ENCODE measurements at regions not wholly inside any gene's neighbourhood (a gene's known extent, or its start where the extent isn't known, plus 50 kb on each side); places are given as distances from the start of the nearest gene placed in this dataset.
"Not testable (repeated sequence)": the region's sequence is repeated elsewhere in the genome, so short reads cannot be mapped to it uniquely, and the experiment has no call there.

DNA sequence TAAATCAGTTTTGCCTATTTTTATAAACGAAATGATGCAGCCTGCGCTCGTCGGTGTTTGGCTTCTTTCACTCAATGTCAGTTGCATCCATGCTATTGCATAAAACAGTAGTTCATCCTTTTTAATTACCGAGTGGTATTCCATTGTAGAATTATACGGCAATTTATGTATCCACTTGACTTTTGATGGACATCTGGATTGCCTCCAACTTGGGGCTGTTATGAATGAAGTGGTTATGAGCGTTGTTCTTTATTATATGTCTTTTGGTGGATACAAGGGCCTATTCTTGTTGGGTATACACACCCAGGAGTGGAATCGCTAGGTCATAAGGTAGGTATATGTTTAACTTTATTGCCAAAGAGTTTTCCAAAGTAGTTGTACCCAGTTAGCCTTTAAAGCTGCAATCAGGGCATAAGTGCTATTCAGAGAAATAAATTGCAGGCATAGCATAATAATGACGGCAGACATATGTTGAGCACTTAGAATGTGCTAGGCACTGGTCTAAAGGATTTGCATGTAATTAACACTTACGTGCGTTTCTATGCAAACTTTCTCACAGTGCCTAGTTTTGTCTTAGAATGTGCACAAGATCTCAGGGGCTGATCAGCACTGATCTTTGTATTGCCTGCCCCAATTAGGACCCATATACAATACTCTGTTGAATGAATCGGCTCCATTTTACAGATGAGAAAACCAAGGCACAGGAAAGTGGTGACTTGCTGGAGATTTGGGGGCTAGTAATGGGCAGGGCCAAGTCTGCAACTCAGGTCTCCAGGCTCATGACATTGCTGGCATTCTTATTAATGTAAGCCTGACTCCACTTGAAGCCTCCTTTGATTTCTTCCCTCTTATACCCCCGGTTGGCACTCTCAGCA, 407.0 kb downstream of the BCOR start:
- no peak for DNase-seq (ENCODE audit: low read depth, low spot score)

DNA sequence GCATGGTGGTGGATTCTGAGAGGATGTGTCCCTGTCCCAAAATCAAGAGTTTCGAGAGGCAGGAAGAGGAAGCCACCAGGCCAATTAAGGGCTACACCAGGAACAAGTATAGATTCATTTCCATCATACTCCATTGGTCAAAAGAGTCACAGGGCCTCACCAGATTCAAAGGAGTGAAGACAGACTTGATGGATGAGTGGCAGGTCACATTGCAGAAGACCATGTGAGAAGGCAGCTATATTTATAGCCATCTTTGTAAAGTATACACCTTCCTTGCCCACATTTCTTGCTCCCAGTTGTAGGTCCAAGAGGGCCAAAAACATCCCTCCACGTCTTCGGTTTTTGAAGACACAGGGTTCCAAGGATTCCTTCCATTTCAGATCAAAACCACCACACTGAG, 406.0 kb downstream of the BCOR start:
- DNase-seq (ENCODE audit: low read depth, low spot score) = no peak

DNA sequence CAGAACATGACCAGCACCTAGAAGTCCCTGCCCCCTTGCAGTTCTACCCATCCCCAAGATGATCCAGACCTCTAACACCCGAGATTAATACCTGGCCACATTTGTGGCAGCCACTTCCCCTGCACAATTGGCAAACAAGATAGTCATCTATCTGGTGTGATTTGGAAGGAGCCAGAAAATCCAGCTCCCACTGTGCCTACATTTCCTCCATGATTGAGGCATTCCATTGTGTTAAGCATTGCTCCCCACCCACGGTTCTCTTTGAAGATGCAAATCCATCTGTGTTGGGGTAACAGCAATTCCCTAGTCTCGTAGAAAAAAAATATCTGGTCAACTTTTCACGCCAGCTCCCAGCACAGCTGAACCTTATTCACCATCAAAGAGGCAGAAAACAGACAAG, 405.0 kb downstream of the BCOR start:
- no peak for DNase-seq (ENCODE audit: low read depth, low spot score)

DNA sequence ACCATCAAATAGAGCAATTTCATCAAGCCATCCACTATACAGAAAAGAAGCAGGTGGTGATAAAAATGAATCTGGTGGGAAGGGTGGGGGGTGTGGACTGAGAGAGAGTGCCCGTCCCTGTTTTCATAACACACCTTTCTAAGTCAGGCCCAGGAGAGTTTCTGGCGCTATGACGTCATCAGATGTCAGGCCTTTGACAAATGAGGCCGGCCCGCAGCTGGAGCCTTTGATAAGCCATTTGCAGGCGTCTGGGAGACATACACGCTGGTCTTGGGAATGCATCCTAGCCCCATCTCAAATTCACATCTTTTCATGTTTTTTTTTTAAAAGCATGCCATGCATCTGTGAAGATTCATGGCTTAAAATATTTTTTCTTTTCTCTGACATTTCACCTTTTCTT, 404.5 kb downstream of the BCOR start:
- DNase-seq (ENCODE audit: low read depth, low spot score) = no peak

DNA sequence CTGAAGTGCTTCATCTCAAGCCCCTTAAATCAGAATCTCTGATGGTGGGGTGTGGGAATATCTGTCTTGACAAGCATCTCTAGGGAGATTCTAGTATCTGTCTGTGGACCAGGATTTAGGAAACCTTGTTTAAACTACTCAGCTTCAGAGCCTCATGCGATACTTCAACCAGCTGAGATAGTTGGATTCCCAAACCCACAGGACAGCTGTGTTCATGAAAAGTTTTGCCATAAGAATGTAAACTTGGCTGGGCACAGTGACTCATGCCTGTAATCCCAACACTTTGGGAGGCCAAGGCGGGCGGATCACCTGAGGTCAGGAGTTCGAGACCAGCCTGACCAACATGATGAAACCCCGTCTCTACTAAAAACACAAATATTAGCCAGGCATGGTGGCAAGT, 395.1 kb downstream of the BCOR start:
- not testable (repeated sequence) for DNase-seq (ENCODE audit: low read depth, low spot score)

DNA sequence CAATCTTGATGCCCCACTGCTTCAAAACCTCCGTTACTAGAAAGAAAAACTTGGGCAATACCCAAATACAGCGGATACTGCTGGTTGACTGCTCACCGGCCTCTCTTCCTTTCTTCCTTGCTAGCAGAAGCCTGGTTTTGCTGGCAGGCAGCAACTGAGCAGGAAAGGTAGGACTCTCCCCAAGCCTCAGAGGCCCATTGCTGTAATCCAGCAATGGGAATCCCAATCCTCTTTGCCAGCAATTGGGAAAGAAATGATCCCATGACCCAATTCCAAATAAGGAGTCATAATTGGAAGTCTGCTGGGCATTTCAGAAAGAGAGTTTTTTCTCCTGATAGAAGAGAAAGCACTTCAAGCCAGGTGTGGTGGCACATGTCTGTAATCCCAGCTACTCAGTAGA, 394.5 kb downstream of the BCOR start:
- DNase-seq (ENCODE audit: low read depth, low spot score) = no peak

DNA sequence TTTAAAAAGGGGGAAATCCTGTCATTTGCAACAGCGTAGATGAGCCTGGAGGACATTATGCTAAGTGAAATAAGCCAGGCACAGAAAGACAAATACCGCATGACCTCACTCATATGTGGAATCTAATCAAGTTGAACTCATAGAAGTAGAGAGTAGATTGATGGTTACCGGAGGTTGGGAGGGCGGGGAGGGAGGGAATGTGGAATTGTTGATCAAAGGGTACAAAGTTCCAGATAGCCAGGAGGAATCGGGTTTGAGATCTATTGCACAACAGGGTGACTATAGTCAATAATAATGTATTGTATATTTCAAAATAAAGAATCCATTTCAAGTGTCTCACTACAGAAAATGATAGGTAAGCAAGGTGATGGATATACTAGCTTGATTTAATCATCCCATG, 393.2 kb downstream of the BCOR start:
- DNase-seq (ENCODE audit: low read depth, low spot score) = no peak

DNA sequence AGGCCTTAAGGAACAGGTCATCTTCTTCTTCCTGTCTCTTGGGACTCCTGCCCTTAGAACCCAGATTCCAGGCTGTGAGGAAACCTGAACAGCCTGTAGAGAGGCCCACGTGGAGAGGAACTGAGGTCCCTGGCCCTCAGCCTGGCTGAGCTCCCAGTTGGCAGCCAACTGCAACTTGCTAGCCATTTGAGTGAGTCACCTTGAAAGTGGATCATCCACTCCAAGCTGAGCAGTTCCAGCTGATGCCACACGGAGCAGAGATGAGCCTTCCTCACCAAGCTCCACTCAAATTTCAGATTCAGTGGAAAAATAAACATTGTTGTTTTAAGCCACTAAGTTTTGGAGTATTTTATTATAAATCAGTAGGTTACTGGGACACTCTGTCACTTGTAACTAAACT, 392.5 kb downstream of the BCOR start:
- peak; percentile 87 for DNase-seq (ENCODE audit: low read depth, low spot score)

DNA sequence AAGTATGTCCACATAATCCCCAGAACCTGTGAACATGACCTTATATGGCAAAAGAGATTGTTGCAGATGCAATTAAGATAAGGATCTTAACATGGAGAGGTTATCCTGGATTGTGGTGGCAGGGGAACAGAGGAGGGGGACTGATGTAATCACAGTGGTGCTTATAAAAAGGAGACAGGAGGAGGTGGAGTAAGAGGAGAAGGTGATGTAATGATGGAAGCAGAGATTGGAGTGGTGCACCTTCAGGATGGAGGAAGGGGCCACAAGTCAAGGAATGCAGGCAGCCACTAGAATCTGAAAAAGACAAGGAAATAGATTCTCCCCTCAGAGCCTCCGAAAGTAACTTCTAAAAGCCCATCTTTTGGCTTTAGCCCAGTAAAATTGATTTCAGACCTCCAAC, 388.4 kb downstream of the BCOR start:
- no peak for DNase-seq (ENCODE audit: low read depth, low spot score)

DNA sequence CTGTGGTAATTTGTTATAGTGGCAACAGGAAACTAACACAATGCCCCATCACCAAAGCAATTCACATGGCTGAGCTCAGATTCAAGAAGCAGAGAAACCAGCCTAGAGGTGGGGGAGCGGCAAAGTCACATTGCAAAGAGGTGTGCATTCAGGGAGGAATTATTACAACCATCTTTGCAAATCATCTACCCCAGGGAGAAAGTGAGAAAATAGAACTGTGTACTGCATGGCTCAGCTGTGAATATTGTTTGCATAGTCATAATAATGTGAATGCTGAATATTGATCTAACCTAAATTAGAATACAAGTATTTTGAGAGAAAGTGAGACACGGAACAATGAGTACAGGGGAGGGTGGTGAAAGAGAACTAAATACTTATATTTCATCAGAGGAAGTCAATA, 387.9 kb downstream of the BCOR start:
- no peak for DNase-seq (ENCODE audit: low read depth, low spot score)

DNA sequence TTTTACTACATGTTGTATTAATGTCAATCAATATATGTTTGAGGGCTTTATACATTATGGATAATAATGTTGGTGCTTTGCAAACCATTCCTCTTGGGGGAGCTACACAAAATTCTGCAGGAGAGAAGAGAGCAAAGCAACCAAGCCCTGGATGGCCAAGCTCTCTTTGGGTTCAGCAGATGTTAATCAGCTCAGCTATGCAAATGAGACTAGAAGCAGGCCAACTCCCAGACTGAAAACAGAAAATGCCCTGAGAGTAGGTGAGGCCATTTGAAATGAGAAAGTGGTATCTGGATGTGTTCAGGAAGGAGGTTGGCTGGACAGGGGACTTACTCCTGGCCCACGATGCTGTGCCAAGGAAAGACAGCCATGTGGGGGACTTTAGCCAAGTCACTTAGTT, 387.0 kb downstream of the BCOR start:
- no peak for DNase-seq (ENCODE audit: low read depth, low spot score)

DNA sequence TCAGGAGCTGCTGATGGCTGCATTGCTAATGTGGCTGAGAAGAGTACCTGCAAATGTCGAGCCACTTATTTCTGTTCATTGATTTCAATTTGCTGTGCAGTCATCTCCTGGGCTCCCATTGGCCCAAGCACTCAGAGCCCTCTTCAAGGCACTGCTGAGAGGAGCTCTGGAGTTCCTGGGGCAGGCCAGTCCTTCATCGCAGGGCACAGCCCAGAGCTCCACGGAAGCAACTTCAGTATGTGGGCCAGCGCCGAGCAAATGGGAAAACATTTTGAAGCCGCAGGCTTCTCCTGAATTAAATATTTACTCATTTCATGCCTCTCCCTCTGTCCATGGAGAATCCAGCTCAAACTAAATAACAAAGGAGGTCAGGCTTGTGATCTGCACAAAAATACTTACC, 383.3 kb downstream of the BCOR start:
- no peak for DNase-seq (ENCODE audit: low read depth, low spot score)

DNA sequence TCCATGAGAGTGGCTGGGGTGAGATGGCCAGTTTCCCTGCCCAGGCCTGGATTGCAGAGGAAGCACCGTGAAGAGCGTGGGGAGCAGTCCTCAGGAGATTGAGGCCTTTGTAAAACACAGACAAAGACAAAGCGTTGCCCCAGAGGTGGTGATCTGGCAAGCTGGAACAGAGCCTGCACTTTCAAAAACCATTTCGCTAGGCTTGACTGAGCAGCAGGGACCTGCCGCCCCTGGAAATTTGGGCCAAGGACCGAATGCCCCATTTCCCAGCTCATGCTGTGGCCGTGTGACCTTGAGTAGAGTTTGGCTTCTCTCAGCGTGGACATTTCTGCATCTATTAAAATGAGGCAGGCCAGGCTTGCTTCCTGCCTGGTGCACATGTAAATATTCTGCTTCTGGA, 381.4 kb downstream of the BCOR start:
- no peak for DNase-seq (ENCODE audit: low read depth, low spot score)

DNA sequence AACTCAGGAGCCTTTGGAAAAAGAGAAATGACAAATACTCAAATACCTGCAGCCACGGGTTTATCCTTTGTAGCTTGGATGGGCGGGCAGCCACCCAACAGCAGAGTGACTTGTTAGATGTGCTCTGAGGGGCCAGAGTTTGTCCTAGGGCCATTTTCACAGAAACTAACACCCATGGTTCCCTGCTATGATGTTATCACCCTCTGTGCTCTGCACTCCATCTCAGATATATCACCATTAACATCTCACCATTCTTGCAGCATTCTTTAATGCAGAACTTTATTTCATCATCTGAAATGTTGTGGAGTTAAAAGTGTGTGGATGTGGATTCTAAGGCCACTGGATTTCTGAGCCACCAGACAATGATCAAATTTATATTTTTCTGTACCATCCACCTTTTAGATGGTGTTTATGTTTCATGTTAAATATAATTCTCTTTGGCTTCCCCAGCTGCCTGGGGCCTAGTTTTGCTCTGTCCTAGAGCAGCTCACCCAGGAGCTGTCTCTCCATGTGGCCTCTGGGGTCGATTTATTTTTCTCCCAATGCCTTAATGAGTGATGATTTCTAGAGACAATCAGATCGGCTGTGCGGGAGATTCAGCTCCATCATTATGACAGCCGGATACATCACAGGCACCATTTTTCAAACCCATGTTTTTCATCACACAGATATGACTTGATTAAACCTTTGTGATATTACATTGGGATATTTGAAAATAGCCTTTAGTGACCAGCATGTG, 380.8 kb downstream of the BCOR start:
- DNase-seq (ENCODE audit: low read depth, low spot score) = no peak

DNA sequence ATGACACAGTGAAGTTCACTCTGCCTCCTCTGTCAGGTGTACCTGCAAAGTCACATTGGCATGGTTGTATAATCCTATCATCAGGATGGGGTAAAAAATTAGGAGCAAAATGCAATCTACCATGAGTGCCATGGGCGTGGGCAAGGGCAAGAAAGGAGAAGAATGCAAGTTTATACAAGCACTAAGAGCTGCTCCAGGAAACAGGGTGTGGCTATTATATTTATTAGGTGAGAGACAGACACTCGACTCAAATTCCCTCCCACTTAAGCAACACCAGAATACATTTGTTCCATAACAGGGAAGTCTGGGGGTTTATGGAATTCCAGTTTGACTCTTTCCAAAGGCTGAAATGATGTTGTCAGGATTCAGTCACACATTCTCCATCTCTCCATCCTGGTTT, 378.8 kb downstream of the BCOR start:
- no peak for DNase-seq (ENCODE audit: low read depth, low spot score)

DNA sequence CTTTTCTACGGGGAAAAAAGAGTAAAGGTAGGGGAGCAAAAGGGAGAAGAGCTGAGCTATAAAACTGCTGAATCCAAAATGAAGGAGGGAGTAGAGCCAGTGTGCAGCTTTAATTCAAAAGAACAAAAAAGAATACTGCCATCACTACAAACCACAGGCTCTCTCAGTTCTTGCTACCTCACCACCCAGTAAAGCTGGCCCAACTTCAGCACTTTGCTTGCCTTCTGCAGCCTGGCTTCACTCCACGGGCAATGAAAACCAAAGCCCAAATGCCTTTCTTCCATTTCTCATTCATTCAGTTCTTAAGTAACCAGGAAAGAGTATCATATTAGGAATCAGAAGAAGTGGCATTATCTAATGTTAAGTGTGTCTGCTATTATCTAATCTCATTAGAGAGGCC, 376.8 kb downstream of the BCOR start:
- DNase-seq (ENCODE audit: low read depth, low spot score) = peak; percentile 61

DNA sequence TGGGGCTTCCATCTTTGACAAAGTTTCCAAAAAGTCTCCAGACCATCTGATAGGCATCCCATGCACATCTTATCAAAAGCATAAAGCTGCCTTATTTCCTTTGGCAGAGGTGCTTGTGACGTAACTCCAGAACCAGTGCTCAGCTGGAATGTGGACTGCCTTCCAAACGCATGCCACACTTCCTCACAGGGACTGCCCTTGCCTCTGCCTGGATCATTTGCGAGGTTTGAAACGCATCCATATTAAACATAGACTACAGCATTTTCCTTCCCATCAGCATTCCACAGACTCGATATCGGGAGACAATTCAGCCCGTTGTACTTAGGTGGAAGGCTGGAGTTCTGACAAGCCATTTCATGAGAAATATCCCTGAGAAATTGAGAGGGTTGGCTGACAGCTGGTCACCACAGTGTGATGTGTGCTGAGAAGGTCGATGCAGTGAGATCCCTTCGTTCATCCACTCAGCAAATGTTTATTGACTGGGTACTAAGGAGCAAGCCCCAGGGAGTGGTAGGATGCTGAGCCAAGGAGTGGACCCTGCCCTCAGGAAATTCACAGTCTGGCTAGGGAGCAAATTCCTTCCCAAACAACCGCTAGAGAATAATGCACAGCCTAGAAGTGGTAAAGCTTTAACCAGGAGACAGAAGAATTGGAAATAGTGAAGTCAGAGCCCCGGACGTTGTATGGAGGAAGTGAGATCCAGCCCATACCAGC, 376.0 kb downstream of the BCOR start:
- DNase-seq (ENCODE audit: low read depth, low spot score) = peak; percentile 83

DNA sequence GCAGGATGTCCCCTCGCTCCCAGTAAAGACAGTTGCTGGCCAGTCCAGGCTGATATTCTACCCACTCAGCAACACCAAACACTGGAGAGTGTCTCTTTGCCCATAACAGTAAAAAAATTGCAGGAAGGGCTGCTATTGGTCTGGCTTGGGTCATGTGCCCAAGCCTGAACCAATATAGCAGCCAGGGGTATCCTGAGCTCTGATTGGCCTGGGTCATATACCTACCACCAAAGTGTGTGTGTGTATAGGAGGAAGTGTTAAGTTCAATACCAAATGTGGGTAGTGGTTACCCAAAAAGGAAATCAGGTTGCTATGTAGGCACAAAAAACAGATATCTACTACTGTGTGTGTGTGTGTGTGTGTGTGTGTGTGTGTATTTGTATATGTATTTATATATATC, 373.2 kb downstream of the BCOR start:
- no peak for DNase-seq (ENCODE audit: low read depth, low spot score)

DNA sequence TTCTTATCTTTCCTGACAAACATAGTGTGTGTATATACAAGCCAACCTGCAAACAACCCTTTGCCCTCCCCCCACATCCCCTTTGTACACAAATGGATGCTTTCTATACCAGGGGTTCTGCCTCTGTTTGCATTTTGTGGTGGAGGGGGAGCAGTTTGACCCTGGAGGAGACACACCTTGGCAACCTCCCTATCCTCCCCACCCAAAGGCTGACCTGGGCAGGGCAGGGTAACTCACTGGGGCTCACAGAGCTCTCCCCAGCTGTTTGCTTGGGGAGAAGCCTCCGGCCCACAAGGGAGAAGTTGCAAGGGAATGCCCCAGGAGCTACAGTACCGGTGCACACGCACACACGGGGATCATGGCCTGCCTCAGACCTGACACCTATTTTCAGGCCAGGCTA, 372.6 kb downstream of the BCOR start:
- no peak for DNase-seq (ENCODE audit: low read depth, low spot score)

DNA sequence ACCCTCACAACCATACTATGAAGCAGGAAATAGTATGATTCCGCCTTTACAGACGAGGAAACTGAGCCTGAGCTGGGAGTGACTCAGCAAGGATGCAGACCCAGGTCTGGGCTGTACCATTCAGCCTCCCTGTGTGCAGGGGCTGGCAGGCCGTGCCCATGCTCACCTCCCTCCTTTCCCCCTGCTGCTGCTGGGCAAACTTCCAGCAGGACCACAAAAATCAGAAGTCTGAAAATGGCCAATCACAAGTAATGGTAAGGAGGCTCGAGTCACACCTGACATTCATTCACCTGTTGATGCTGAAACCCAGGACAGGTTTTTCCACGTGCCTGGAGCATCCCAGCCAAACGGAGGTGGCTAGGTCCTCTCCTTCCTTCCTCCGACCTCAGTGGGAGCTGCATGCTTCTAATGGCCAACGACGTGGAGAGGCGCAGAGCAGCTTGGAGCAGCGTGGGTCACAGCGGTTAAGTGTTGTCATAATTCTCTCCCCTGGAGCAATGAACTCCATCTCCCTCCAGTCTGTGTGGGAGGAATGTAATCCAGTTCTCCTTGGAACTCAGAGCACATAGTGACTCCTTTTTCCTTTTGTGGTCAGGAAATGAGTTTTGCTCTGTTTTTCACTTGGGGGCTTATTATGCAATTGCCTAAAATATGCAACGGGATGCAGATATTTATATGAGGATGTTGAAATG, 371.7 kb downstream of the BCOR start:
- DNase-seq (ENCODE audit: low read depth, low spot score) = peak; percentile 47

DNA sequence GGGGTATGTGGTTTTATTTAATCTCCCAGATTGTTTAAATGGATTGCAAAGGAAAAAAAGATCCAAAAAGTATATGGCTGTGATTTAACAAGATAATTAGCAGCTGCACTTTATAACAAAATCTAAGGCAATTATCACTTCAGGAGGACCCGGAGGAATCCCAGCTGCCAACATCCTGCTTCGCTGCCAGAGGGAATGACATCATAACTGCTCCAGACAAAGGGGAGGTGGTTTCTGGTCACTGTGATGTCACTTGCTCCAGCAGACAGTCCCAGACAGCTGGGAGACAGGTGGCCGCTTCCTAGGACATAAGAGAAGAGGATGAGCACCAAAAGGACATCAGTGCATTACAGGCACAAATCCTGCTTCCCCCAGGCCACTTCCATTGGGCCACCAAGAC, 371.0 kb downstream of the BCOR start:
- peak; percentile 55 for DNase-seq (ENCODE audit: low read depth, low spot score)

DNA sequence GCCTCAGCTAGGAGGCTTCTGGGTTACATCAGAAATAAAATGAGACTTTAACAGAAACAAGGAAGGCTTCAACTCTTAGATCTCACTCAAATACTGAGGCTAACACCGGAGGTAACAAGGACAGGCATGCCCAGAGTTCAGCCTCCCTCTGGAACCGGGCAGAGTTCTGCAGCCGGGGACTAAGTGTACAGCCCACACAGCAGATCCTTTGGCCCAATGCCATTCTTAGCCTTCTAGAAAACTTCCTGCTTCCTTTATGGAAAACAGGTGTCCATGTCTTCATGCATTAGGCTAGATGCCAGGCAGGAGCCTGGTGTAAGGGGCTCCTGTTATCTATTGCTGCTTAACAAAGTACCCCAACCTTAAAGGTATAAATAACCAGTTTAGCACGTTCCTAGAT, 369.7 kb downstream of the BCOR start:
- no peak for DNase-seq (ENCODE audit: low read depth, low spot score)
